ENCODE measurements at regions not wholly inside any gene's neighbourhood (a gene's known extent, or its start where the extent isn't known, plus 50 kb on each side); places are given as distances from the start of the nearest gene placed in this dataset.

DNA sequence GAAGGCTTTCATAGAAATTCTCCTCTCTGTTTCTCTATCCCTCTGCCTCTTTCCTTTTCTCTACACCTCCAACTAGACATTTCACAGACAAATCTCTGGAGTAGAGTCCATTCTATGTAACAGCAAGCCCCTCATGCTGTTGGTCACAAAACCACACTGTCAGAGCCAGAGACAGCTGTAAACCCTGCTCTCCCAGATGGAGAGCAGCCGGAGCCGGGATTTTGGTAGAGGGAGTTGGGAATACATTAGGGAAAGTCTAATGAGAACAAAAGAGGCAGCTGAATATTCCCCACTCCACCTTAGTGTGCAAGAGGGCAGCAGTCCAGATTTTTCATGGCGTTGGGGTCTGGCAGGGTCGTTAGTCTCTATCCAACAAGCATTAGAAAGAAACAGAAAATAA lies 68.3 kb upstream of the EDN1 start:
- no peak overlapping the region for H3K4me3 Mint-ChIP-seq
- DNase-seq = no peak
- no peaks in the 10 kb centered on the region for H3K4me1 Mint-ChIP-seq
- Histone ChIP-seq H3K4me1 (ENCODE audit: control insufficient read depth, insufficient read depth, low read length) (no peaks in the 10 kb centered on the region), H3K9ac (ENCODE audit: extremely low read depth, low read length, poor library complexity, severe bottlenecking) (no peak overlapping the region), H3K4me3 (ENCODE audit: low read length) (no peak overlapping the region), H3K27me3 (ENCODE audit: control insufficient read depth, insufficient read depth, low read length, poor library complexity, severe bottlenecking) (no peaks in the 10 kb centered on the region), H3K27ac (ENCODE audit: low read depth, low read length) (no peak overlapping the region), H3K9me3 (ENCODE audit: control insufficient read depth, low read length) (no peaks in the 10 kb centered on the region), H3K36me3 (ENCODE audit: control insufficient read depth, insufficient read depth, low read length) (no peaks in the 10 kb centered on the region)
- no peaks in the 10 kb centered on the region for H3K27me3 Mint-ChIP-seq (ENCODE audit: insufficient read depth)
- 92 to 95% methylated on average over 2 to 4 of the region's 4 CpGs for WGBS, 2 experiments (ENCODE audit: insufficient coverage in 1 of 2, insufficient read length in 1 of 2)
- H3K9me3 Mint-ChIP-seq = no peaks in the 10 kb centered on the region
- TF ChIP-seq, protein P1, sequence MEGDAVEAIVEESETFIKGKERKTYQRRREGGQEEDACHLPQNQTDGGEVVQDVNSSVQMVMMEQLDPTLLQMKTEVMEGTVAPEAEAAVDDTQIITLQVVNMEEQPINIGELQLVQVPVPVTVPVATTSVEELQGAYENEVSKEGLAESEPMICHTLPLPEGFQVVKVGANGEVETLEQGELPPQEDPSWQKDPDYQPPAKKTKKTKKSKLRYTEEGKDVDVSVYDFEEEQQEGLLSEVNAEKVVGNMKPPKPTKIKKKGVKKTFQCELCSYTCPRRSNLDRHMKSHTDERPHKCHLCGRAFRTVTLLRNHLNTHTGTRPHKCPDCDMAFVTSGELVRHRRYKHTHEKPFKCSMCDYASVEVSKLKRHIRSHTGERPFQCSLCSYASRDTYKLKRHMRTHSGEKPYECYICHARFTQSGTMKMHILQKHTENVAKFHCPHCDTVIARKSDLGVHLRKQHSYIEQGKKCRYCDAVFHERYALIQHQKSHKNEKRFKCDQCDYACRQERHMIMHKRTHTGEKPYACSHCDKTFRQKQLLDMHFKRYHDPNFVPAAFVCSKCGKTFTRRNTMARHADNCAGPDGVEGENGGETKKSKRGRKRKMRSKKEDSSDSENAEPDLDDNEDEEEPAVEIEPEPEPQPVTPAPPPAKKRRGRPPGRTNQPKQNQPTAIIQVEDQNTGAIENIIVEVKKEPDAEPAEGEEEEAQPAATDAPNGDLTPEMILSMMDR (conservative IDR thresholded peaks at IDR 0.05) = no peak
- no peak overlapping the region for H3K27ac Mint-ChIP-seq
- H3K36me3 Mint-ChIP-seq (ENCODE audit: low read depth) = no peaks in the 10 kb centered on the region

DNA sequence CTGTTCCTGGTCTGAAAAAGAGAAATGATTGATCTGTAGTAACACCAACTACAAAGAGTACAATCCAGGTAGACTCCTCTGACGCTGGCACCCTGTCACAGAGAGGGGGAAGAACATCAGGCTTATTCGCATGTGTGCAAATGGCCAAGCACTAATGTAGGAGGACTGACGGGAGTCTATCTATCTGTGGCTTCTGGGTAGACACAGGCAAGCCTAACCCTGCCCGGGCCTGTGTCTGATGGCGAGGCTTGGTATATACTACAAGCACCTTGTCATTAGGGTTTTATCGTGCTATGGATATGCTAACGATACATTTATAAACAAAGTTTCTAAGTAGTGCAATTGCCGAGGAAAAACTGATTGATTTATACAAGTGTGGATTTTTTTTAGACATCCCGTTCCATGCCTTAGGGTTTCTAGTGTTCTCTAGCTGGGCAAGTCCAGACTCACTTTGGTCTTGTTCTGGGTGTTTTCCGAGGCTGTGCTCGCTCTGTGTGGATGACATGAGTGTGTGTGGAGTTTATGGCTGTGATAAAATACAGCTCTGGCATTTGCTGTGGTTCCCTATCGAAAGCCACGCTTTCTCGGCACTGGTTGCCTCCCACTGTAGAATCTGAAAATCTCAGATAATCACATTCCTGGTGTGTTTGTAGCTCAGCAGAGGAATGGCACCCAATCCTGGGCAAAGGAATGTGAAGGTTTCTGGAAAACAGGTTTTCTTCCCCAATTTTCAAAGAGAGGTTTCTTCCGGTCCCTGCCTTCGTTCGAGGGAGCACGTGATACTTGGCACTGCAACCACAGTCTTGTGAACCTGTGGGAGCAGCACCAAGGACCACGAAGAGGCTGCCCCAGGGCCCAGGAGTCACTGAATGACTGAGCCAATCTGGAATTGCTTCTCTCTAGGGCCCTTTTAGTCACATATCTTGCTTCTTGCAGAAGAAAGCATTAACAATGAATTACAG lies 67.5 kb upstream of the EDN1 start:
- WGBS, 2 experiments (ENCODE audit: insufficient coverage in 1 of 2, insufficient read length in 1 of 2) = 90 to 94% methylated on average over 17 to 19 of the region's 19 CpGs
- Histone ChIP-seq H3K9ac (ENCODE audit: extremely low read depth, low read length, poor library complexity, severe bottlenecking) (no peak overlapping the region), H3K9me3 (ENCODE audit: control insufficient read depth, low read length) (no peaks in the 10 kb centered on the region), H3K4me3 (ENCODE audit: low read length) (no peak overlapping the region), H3K36me3 (ENCODE audit: control insufficient read depth, insufficient read depth, low read length) (no peaks in the 10 kb centered on the region), H3K4me1 (ENCODE audit: control insufficient read depth, insufficient read depth, low read length) (no peaks in the 10 kb centered on the region), H3K27ac (ENCODE audit: low read depth, low read length) (no peak overlapping the region), H3K27me3 (ENCODE audit: control insufficient read depth, insufficient read depth, low read length, poor library complexity, severe bottlenecking) (no peaks in the 10 kb centered on the region)
- Mint-ChIP-seq H3K36me3 (ENCODE audit: low read depth) (no peaks in the 10 kb centered on the region), H3K4me3 (no peak overlapping the region), H3K27ac (no peak overlapping the region), H3K9me3 (no peaks in the 10 kb centered on the region), H3K27me3 (ENCODE audit: insufficient read depth) (no peaks in the 10 kb centered on the region), H3K4me1 (no peaks in the 10 kb centered on the region)
- TF ChIP-seq, protein P1 (conservative IDR thresholded peaks at IDR 0.05) = no peak
- no peak for DNase-seq

DNA sequence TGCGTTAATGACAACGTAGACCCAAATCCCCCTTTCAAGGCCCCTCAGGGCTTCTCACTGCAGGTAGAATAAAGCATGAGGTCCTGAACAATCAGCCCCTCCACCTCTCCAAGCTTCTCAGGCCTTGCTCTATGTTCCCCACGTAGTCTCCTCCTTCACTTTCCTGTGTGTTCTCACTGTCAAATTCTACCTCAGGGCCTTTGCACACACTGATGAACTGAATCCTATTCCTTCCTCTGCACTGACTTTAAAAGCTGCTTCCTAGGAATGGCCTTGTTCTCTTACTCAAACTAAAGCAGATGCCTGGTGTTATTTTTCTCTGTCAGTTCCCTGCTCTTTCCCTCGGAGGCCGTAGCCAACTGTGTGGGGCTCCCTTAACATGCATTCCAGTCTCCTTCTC lies 66.8 kb upstream of the EDN1 start:
- Mint-ChIP-seq H3K36me3 (ENCODE audit: low read depth) (no peaks in the 10 kb centered on the region), H3K4me3 (no peak overlapping the region), H3K4me1 (no peaks in the 10 kb centered on the region), H3K27me3 (ENCODE audit: insufficient read depth) (no peaks in the 10 kb centered on the region), H3K9me3 (no peaks in the 10 kb centered on the region), H3K27ac (no peak overlapping the region)
- Histone ChIP-seq H3K9me3 (ENCODE audit: control insufficient read depth, low read length) (no peaks in the 10 kb centered on the region), H3K27ac (ENCODE audit: low read depth, low read length) (no peak overlapping the region), H3K4me3 (ENCODE audit: low read length) (no peak overlapping the region), H3K36me3 (ENCODE audit: control insufficient read depth, insufficient read depth, low read length) (no peaks in the 10 kb centered on the region), H3K4me1 (ENCODE audit: control insufficient read depth, insufficient read depth, low read length) (no peaks in the 10 kb centered on the region), H3K27me3 (ENCODE audit: control insufficient read depth, insufficient read depth, low read length, poor library complexity, severe bottlenecking) (no peaks in the 10 kb centered on the region), H3K9ac (ENCODE audit: extremely low read depth, low read length, poor library complexity, severe bottlenecking) (no peak overlapping the region)
- DNase-seq = no peak
- TF ChIP-seq, protein P1 (conservative IDR thresholded peaks at IDR 0.05) = no peak
- WGBS, 2 experiments (ENCODE audit: insufficient coverage in 1 of 2, insufficient read length in 1 of 2) = 94 to 100% methylated on average over 5 of the region's 5 CpGs

All from endodermal cell (in vitro differentiated cells).